GM18499 (cell line): ENCODE measurements at regions not wholly inside any gene's neighbourhood (a gene's known extent, or its start where the extent isn't known, plus 50 kb on each side); places are given as distances from the start of the nearest gene placed in this dataset.
"Not testable (repeated sequence)": the region's sequence is repeated elsewhere in the genome, so short reads cannot be mapped to it uniquely, and the experiment has no call there.

Source experiments
- ATAC-seq: cut with Tn5 transposase; IDR thresholded peaks from one replicate; pipeline ENCODE4 v1.9.1; 2021; ENCODE audit warnings: moderate number of reproducible peaks; ENCODE audit not compliant: insufficient read depth, unreplicated experiment

GRCh38 chr3:176375519-176375918 lies 821.8 kb downstream of the TBL1XR1 start:
- no peak for ATAC-seq

- no peak for ATAC-seq
These were observed 835.0 kb downstream of the TBL1XR1 start for GRCh38 chr3:176362191-176362731.

- no peak for ATAC-seq
These were observed 838.1 kb downstream of the TBL1XR1 start for GRCh38 chr3:176359211-176359610.

- ATAC-seq = no peak
These were observed 839.4 kb downstream of the TBL1XR1 start for GRCh38 chr3:176357891-176358290.

- ATAC-seq = no peak
These were observed 842.4 kb downstream of the TBL1XR1 start for GRCh38 chr3:176354843-176355242.

- no peak for ATAC-seq
These were observed 844.5 kb downstream of the TBL1XR1 start for GRCh38 chr3:176352716-176353334.

- ATAC-seq = no peak
These were observed 845.9 kb downstream of the TBL1XR1 start for GRCh38 chr3:176351408-176351807.

- no peak for ATAC-seq
These were observed 847.6 kb downstream of the TBL1XR1 start for GRCh38 chr3:176349706-176350105.

- no peak for ATAC-seq
These were observed 849.7 kb downstream of the TBL1XR1 start for GRCh38 chr3:176347424-176348146.

GRCh38 chr3:176341963-176342362 lies 855.3 kb downstream of the TBL1XR1 start:
- no peak for ATAC-seq

- no peak for ATAC-seq
These were observed 868.6 kb downstream of the TBL1XR1 start for GRCh38 chr3:176328666-176329065.

- ATAC-seq = no peak
These were observed 869.1 kb downstream of the TBL1XR1 start for GRCh38 chr3:176328198-176328597.

- not testable (repeated sequence) for ATAC-seq
These were observed 870.3 kb downstream of the TBL1XR1 start for GRCh38 chr3:176326894-176327490.

- not testable (repeated sequence) for ATAC-seq
These were observed 875.8 kb downstream of the TBL1XR1 start for GRCh38 chr3:176321532-176321931.

GRCh38 chr3:176321099-176321498 lies 876.2 kb downstream of the TBL1XR1 start:
- ATAC-seq = no peak

GRCh38 chr3:176313426-176313825 lies 883.9 kb downstream of the TBL1XR1 start:
- no peak for ATAC-seq

GRCh38 chr3:176310641-176311040 lies 886.6 kb downstream of the TBL1XR1 start:
- ATAC-seq = no peak

- no peak for ATAC-seq
These were observed 895.0 kb downstream of the TBL1XR1 start for GRCh38 chr3:176302271-176302670.

- no peak for ATAC-seq
These were observed 901.1 kb downstream of the TBL1XR1 start for GRCh38 chr3:176296066-176296597.

- ATAC-seq = no peak
These were observed 904.0 kb downstream of the TBL1XR1 start for GRCh38 chr3:176293276-176293675.

GRCh38 chr3:176286476-176287085 lies 910.7 kb downstream of the TBL1XR1 start:
- ATAC-seq = no peak
